Ishikawa (cell line): ENCODE measurements at regions not wholly inside any gene's neighbourhood (a gene's known extent, or its start where the extent isn't known, plus 50 kb on each side); places are given as distances from the start of the nearest gene placed in this dataset.

ENCODE experiments used
- EP300 ChIP-seq: IDR thresholded peaks from 2 replicates; pipeline ENCODE4 v1.6.1; 2012; ENCODE audit warnings: borderline replicate concordance
- FOXM1 ChIP-seq: IDR thresholded peaks from 2 replicates; pipeline ENCODE4 v1.6.1; 2012; ENCODE audit warnings: low read depth, borderline replicate concordance
- RAD21 ChIP-seq: IDR thresholded peaks from 2 replicates; pipeline ENCODE4 v1.6.1; 2012; ENCODE audit warnings: low read depth
- TAF1 ChIP-seq: IDR thresholded peaks from 2 replicates; pipeline ENCODE4 v1.6.1; 2012; ENCODE audit warnings: low read depth, mild to moderate bottlenecking
- TCF12 ChIP-seq: IDR thresholded peaks from 2 replicates; pipeline ENCODE4 v1.6.1; 2012; ENCODE audit warnings: low read depth
- YY1 ChIP-seq: IDR thresholded peaks from 2 replicates; pipeline ENCODE4 v1.6.1; 2012; ENCODE audit warnings: low read depth
- TF ChIP-seq, protein P1 (sequence below): IDR thresholded peaks from 2 replicates; pipeline ENCODE4 v1.6.1; 2012
- TF ChIP-seq, protein P2 (sequence below): IDR thresholded peaks from 2 replicates; pipeline ENCODE4 v1.6.1; 2012; ENCODE audit warnings: low read depth, mild to moderate bottlenecking
- TF ChIP-seq, protein P3 (sequence below): IDR thresholded peaks from 2 replicates; pipeline ENCODE4 v1.6.1; 2012

DNA sequence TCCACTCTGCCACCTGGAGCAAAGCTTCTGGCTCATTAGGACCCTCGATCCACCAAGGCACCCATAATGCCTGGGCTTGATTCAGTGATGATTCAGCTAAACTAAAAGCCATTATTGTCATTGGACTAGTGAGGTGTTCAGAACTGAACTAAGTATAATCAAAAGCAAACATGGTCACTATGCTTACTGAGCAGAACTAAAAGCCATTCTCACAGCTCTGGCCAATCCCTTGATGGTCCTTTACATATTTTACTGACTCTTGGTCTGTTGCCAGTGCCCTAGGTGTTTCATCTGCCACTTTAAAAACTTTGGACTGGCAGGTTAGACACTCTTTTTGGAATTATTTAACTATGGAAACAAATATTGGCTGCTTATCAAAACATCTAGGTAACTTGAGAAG lies 703.5 kb downstream of the FAT4 start:
- no peak for TF ChIP-seq RAD21
- no peak for TF ChIP-seq FOXM1
- TF ChIP-seq, protein P1, sequence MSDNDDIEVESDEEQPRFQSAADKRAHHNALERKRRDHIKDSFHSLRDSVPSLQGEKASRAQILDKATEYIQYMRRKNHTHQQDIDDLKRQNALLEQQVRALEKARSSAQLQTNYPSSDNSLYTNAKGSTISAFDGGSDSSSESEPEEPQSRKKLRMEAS: no peak
- no peak for TF ChIP-seq TAF1
- TF ChIP-seq YY1: no peak
- TF ChIP-seq, protein P2, sequence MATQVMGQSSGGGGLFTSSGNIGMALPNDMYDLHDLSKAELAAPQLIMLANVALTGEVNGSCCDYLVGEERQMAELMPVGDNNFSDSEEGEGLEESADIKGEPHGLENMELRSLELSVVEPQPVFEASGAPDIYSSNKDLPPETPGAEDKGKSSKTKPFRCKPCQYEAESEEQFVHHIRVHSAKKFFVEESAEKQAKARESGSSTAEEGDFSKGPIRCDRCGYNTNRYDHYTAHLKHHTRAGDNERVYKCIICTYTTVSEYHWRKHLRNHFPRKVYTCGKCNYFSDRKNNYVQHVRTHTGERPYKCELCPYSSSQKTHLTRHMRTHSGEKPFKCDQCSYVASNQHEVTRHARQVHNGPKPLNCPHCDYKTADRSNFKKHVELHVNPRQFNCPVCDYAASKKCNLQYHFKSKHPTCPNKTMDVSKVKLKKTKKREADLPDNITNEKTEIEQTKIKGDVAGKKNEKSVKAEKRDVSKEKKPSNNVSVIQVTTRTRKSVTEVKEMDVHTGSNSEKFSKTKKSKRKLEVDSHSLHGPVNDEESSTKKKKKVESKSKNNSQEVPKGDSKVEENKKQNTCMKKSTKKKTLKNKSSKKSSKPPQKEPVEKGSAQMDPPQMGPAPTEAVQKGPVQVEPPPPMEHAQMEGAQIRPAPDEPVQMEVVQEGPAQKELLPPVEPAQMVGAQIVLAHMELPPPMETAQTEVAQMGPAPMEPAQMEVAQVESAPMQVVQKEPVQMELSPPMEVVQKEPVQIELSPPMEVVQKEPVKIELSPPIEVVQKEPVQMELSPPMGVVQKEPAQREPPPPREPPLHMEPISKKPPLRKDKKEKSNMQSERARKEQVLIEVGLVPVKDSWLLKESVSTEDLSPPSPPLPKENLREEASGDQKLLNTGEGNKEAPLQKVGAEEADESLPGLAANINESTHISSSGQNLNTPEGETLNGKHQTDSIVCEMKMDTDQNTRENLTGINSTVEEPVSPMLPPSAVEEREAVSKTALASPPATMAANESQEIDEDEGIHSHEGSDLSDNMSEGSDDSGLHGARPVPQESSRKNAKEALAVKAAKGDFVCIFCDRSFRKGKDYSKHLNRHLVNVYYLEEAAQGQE: no peak
- TF ChIP-seq EP300: no peak
- TF ChIP-seq, protein P3, sequence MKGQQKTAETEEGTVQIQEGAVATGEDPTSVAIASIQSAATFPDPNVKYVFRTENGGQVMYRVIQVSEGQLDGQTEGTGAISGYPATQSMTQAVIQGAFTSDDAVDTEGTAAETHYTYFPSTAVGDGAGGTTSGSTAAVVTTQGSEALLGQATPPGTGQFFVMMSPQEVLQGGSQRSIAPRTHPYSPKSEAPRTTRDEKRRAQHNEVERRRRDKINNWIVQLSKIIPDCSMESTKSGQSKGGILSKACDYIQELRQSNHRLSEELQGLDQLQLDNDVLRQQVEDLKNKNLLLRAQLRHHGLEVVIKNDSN: no peak
- no peak for TF ChIP-seq TCF12
